Osteoblast (primary cell): ENCODE measurements at regions not wholly inside any gene's neighbourhood (a gene's known extent, or its start where the extent isn't known, plus 50 kb on each side); places are given as distances from the start of the nearest gene placed in this dataset.

Experiments
- DNase-seq: peaks from one replicate; pipeline ENCODE4 v3.0.0; 2011; ENCODE audit warnings: low spot score, mixed read lengths; ENCODE audit not compliant: insufficient read length; ENCODE audit errors: missing footprints
- H2AFZ ChIP-seq: 2 replicates; pipeline ENCODE4 v1.6.0; 2011; ENCODE audit warnings: mild to moderate bottlenecking, low read length
- H3K27ac ChIP-seq: 2 replicates; pipeline ENCODE4 v1.5.1; 2011; ENCODE audit warnings: mild to moderate bottlenecking, low read depth, low read length, moderate library complexity
- H3K27me3 ChIP-seq: 2 replicates; pipeline ENCODE4 v1.6.0; 2012; ENCODE audit warnings: mild to moderate bottlenecking, control low read depth, inconsistent platforms, low read length, moderate library complexity; ENCODE audit not compliant: insufficient read depth
- H3K36me3 ChIP-seq: 2 replicates; pipeline ENCODE4 v1.5.1; 2011; ENCODE audit warnings: mild to moderate bottlenecking, low read length, control low read depth, moderate library complexity; ENCODE audit not compliant: insufficient read depth
- H3K4me1 ChIP-seq: 2 replicates; pipeline ENCODE4 v1.5.1; 2011; ENCODE audit warnings: mild to moderate bottlenecking, low read length, control low read depth, moderate library complexity; ENCODE audit not compliant: insufficient read depth
- H3K4me2 ChIP-seq: 2 replicates; pipeline ENCODE4 v1.6.0; 2011; ENCODE audit warnings: mild to moderate bottlenecking, low read length; ENCODE audit not compliant: insufficient read depth
- H3K4me3 ChIP-seq: fragments of 200-600 bp; sonication (generic); 3 replicates; pipeline ENCODE4 v1.5.1; 2012; ENCODE audit warnings: mild to moderate bottlenecking, low read length, inconsistent platforms; ENCODE audit not compliant: insufficient read depth
- H3K79me2 ChIP-seq: 2 replicates; pipeline ENCODE4 v1.6.0; 2012; ENCODE audit warnings: mild to moderate bottlenecking, low read length, control low read depth, inconsistent platforms; ENCODE audit not compliant: insufficient read depth
- H3K9me3 ChIP-seq: 2 replicates; pipeline ENCODE4 v1.5.1; 2011; ENCODE audit warnings: low read depth, low read length, control low read depth
- H4K20me1 ChIP-seq: 2 replicates; pipeline ENCODE4 v1.6.0; 2012; ENCODE audit warnings: mild to moderate bottlenecking, low read length, control low read depth; ENCODE audit not compliant: insufficient read depth
- CTCF ChIP-seq: IDR thresholded peaks from 2 replicates; pipeline ENCODE4 v1.5.1; 2011; ENCODE audit warnings: mild to moderate bottlenecking, low read depth, low read length, moderate library complexity; ENCODE audit errors: extremely low read depth

GRCh38 chr10:3249307-3249889, 76.8 kb upstream of the PITRM1 start:
- Histone ChIP-seq H2AFZ (no peak overlapping the region), H3K4me2 (peak overlapping the region; percentile 61), H3K4me3 (no peak overlapping the region), H3K27ac (peak overlapping the region; percentile 91), H3K27me3 (peaks cover 8% of the 10 kb centered on the region), H4K20me1 (no peaks in the 10 kb centered on the region), H3K79me2 (no peaks in the 10 kb centered on the region), H3K4me1 (peaks cover 14% of the 10 kb centered on the region), H3K9me3 (no peaks in the 10 kb centered on the region), H3K36me3 (no peaks in the 10 kb centered on the region)
- no peak for TF ChIP-seq CTCF
- no peak for DNase-seq

GRCh38 chr10:3248526-3249306, 76.1 kb upstream of the PITRM1 start:
- Histone ChIP-seq H3K4me3 (no peak overlapping the region), H3K4me2 (peak overlapping the region; percentile 61), H3K4me1 (peaks cover 14% of the 10 kb centered on the region), H2AFZ (peak overlapping the region; percentile 68), H3K27ac (peak overlapping the region; percentile 91), H3K79me2 (no peaks in the 10 kb centered on the region), H4K20me1 (no peaks in the 10 kb centered on the region), H3K9me3 (no peaks in the 10 kb centered on the region), H3K27me3 (peaks cover 8% of the 10 kb centered on the region), H3K36me3 (no peaks in the 10 kb centered on the region)
- no peak for TF ChIP-seq CTCF
- DNase-seq, result peak; percentile 95

DNA sequence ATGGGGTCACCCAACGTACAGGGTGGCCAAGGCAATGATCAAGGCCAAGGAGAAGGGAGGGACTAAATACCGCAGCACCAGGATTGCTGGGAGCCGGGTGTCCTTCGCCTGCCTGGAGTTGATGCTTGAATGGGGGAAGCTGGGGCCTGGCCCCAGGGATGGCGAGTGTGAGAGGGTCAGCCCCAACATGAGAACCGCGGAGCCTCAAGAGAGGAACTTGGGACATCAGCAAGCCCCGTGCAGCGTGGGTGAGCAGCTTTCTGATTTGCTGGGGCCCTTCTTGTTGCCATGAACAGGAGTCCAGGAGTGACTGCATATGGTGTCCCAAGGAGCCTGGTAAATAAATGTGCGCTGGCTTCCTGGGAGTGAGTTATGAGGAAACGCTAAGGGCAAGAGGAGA, 72.8 kb upstream of the PITRM1 start:
- H4K20me1 ChIP-seq, result no peaks in the 10 kb centered on the region
- DNase-seq, result no peak
- TF ChIP-seq CTCF, result no peak
- no peak overlapping the region for H3K4me3 ChIP-seq
- H3K27ac ChIP-seq, result no peak overlapping the region
- no peak overlapping the region for H3K4me2 ChIP-seq
- peaks cover 14% of the 10 kb centered on the region for H3K4me1 ChIP-seq
- no peaks in the 10 kb centered on the region for H3K27me3 ChIP-seq
- H3K9me3 ChIP-seq, result no peaks in the 10 kb centered on the region
- no peaks in the 10 kb centered on the region for H3K79me2 ChIP-seq
- no peak overlapping the region for H2AFZ ChIP-seq
- H3K36me3 ChIP-seq, result no peaks in the 10 kb centered on the region

GRCh38 chr10:3241967-3242650, 69.5 kb upstream of the PITRM1 start:
- Histone ChIP-seq H3K79me2 (no peaks in the 10 kb centered on the region), H3K27ac (no peak overlapping the region), H3K4me2 (no peak overlapping the region), H3K9me3 (no peaks in the 10 kb centered on the region), H3K4me3 (no peak overlapping the region), H3K4me1 (no peaks in the 10 kb centered on the region), H3K36me3 (no peaks in the 10 kb centered on the region), H4K20me1 (no peaks in the 10 kb centered on the region), H2AFZ (no peak overlapping the region), H3K27me3 (peaks cover 3% of the 10 kb centered on the region)
- DNase-seq, result no peak
- TF ChIP-seq CTCF, result no peak
